ENCODE measurements at regions not wholly inside any gene's neighbourhood (a gene's known extent, or its start where the extent isn't known, plus 50 kb on each side); places are given as distances from the start of the nearest gene placed in this dataset.

GRCh38 chr10:94223702-94224370 is 138.9 kb downstream of the NOC3L start:
- TF ChIP-seq CTCF (IDR thresholded peaks at IDR 0.05) = no peak
- no peak for TF ChIP-seq POLR2A (IDR thresholded peaks at IDR 0.05)
